Right cardiac atrium (tissue), 5 donors: ENCODE measurements at regions not wholly inside any gene's neighbourhood (a gene's known extent, or its start where the extent isn't known, plus 50 kb on each side); places are given as distances from the start of the nearest gene placed in this dataset.
"Not testable (repeated sequence)": the region's sequence is repeated elsewhere in the genome, so short reads cannot be mapped to it uniquely, and the experiment has no call there.

Experiments used
- ATAC-seq, 2 donors: fragments of 200-7000 bp; cut with Tn5 transposase; one replicate each; pipeline versions ENCODE4 v1.8.0 to v1.9.1; 2020; ENCODE audit warnings: moderate library complexity in 2 of 2, mild to moderate bottlenecking in 1 of 2
- DNase-seq, 3 donors: peaks; one replicate each; pipeline ENCODE4 v3.0.0-alpha.2; 2020
- H3K27ac ChIP-seq: one replicate; pipeline ENCODE4 v1.5.1; 2013; ENCODE audit warnings: mild to moderate bottlenecking, low read length, control low read depth, moderate library complexity
- H3K27me3 ChIP-seq: one replicate; pipeline ENCODE4 v1.6.1; 2013; ENCODE audit not compliant: control insufficient read depth, insufficient read depth
- H3K4me1 ChIP-seq: one replicate; pipeline ENCODE4 v1.6.1; 2013; ENCODE audit warnings: low read length; ENCODE audit not compliant: control insufficient read depth, insufficient read depth
- H3K4me3 ChIP-seq: one replicate; pipeline ENCODE4 v1.5.1; 2013; ENCODE audit warnings: low read length, control low read depth
- H3K9me3 ChIP-seq: one replicate; pipeline ENCODE4 v1.6.1; 2013; ENCODE audit warnings: low read length; ENCODE audit not compliant: control insufficient read depth
- WGBS: extraction: QIAGEN DNeasy Blood & Tissue Kit; methylation state at CpG from one replicate; pipeline ENCODE4 v1.1.7; 2013; 5-methylcytosine and 5-hydroxymethylcytosine counted together
- intact Hi-C, 4 donors: fragments of 100-400 bp; cut with DNase I; formaldehyde crosslinking; loops; one replicate each; pipeline versions ENCODE4 v1.11.0 to v1.14.0; 2022 to 2023
- donor health status: healthy with polysubstance abuse.
- donor health status: DM: no; HTN: yes; CAD: no.
- donor health status: DM: no; HTN: no; CAD: no.
- donor health status: DM: no; HTN: yes; CAD: no; lungs with severe emphysema.
- donor health status: DM: yes; HTN: yes; CAD: no.

DNA sequence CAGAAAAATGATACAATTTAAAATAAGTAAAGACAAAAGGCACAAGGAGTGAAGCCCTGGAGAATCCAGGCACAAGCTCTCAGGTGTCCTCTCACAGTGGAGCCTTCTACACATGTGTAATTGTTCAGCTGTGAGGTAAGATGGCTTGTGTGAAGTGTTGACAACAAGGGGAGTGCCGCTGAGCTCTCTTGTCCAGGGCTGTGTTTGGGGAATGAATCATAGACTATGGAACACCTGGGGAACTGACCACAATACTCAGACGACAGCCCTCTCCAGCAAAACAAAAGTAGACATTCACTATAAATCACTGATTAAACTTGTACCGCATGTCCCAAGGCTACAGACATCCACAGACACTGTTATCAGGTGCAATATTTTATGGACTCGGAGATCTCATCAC is 940.1 kb downstream of the TMEM121 start:
- H3K4me3 ChIP-seq, intact Hi-C loops, H3K4me1 ChIP-seq, H3K27me3 ChIP-seq, H3K9me3 ChIP-seq, DNase-seq, ATAC-seq, H3K27ac ChIP-seq: not testable (repeated sequence)
- WGBS = 59% methylated on average over 4 of the region's 4 CpGs

DNA sequence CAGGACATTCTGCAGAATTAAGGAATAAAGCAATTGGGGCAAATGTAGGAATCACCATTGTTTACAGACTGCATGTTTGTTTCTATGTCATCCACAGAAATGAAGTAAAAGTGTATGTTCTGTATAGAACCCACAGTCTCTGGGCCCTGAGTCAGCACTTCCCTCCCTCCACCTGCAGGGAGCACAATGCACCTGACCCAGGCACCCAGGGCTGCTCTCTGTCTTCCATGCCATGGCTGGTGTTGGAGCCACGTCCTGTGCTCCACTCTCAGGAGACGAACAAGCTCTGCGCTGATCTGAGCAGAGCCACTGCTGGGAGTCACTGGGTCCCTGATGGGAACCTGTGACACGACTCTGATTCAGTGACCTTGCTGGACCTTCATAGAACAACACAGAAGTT is 942.5 kb downstream of the TMEM121 start:
- H3K9me3 ChIP-seq, ATAC-seq, H3K27ac ChIP-seq, DNase-seq, H3K27me3 ChIP-seq, H3K4me1 ChIP-seq, H3K4me3 ChIP-seq, intact Hi-C loops: not testable (repeated sequence)
- 51% methylated on average over 4 of the region's 4 CpGs for WGBS

DNA sequence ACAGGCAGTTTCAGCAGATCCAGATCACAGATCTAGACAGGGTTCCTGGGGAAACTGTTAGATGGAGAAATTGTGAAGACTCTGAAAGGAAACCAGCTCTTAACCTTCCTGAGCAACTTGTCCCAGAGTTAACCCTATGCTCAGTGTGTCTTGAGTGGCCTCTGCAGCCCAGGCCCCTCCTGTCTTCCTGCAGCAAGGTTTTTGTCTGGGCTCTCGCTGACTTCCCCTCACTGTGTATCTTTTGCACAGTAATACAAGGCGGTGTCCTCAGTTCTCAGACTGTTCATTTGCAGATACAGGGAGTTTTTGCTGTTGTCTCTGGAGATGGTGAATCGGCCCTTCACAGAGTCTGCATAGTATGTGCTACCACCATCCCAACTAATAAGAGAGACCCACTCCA is 943.6 kb downstream of the TMEM121 start:
- ATAC-seq, H3K4me3 ChIP-seq, H3K27ac ChIP-seq, DNase-seq, intact Hi-C loops, H3K27me3 ChIP-seq, H3K9me3 ChIP-seq, H3K4me1 ChIP-seq: not testable (repeated sequence)
- WGBS = 56% methylated on average over 3 of the region's 3 CpGs

DNA sequence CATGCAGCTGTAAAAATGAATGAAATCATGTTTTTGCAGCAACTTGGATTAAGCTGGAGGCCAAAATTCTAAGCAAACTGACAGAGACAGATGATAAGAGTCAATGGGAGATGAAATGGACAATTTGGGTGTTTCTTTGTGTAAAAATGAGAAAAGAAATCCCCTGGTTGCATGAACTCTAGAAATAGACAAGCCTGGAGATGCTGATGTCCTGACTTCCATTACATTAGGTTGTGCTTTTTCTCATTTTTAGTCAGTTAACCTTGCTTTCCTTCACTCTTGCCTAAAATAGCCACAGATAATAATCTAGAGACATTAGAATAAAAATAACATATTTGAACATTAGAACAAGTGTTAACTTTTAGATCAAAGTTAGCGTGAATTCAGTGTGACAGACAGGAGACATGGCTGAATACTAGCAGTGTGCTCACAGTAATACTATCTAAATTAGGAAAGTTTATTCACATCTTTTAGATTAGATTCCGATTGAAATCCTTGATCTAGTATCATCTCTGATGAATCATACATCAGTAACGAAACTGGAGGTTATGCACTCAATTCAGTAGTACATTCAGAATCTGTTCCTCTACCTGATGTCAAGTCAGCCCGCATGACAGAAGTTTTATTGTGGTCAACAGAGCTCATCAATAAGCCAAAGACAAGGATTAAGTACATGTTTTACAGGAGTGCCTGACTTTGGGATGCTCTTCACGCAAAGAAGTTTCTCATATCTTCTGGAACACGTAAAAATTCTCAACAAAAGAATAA is 948.1 kb downstream of the TMEM121 start:
- H3K9me3 ChIP-seq, intact Hi-C loops, DNase-seq, H3K27me3 ChIP-seq, H3K4me3 ChIP-seq, H3K27ac ChIP-seq, H3K4me1 ChIP-seq, ATAC-seq: not testable (repeated sequence)
- 61% methylated on average over 6 of the region's 6 CpGs for WGBS

DNA sequence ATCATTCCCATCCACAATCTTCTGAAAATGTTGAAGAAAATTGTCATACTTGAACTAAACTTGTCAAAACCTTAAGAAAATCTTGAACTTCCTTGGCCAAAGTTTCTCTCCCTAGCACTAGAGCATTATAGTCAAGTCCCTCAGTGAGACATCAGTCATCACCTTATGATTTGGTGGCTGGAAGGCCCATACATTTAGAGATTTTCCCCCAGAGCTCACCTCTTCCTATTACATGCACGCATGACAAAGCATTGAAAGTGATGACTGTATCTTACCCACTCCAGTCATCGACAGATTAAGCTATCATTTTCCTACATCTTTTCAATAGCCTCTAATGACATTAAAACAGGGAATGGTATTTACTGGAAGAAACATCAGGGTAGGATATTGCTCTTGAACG is 948.8 kb downstream of the TMEM121 start:
- H3K27me3 ChIP-seq, intact Hi-C loops, H3K9me3 ChIP-seq, H3K4me3 ChIP-seq, ATAC-seq, H3K4me1 ChIP-seq, DNase-seq, H3K27ac ChIP-seq: not testable (repeated sequence)
- WGBS = 68% methylated on average over 3 of the region's 3 CpGs

DNA sequence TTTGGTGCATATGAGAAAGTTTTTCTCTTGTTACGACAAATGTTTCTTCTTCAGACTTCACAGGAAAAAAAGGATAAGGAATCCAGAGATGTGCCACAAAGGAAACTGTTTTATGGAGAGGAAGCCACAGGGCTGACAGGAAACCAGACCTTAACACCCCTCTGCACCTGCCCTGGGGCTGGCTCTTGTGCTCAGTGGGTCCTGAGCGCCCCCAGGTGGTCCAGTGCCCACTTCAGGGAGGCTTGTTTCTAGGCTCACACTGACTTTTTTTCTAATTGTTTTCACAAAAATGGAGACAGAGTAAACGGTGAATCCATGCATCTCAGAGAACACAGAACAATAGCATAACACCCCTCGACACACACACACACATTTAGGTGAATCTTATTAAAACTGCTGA is 951.2 kb downstream of the TMEM121 start:
- H3K27ac ChIP-seq, H3K9me3 ChIP-seq, H3K4me1 ChIP-seq, DNase-seq, ATAC-seq, H3K4me3 ChIP-seq, H3K27me3 ChIP-seq, intact Hi-C loops: not testable (repeated sequence)
- WGBS = no CpG with 5 or more reads among the region's 4 CpGs

DNA sequence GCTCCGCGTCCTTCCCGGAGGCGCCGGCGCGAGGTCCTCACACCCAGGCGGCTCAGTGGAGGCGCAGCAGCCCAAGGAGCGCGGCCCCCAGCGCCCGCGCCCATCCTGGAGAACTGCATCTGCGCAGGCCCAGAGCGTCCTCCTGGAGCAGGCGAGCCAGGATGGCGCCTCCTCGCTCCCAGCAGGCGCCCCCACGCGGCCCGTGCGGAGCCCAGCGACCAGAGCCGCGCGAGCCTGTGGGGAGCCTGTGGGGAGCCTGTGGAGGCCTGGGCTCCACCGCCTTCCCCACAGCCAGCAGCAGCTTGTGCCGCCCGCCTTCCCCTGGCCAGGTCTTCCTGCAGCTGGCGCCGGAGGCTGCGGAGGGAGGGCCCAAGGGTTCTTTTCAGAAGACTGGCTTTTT is 953.9 kb downstream of the TMEM121 start:
- intact Hi-C loops, ATAC-seq, H3K9me3 ChIP-seq, DNase-seq, H3K4me1 ChIP-seq, H3K4me3 ChIP-seq, H3K27ac ChIP-seq, H3K27me3 ChIP-seq: not testable (repeated sequence)
- no CpG with 5 or more reads among the region's 34 CpGs for WGBS

DNA sequence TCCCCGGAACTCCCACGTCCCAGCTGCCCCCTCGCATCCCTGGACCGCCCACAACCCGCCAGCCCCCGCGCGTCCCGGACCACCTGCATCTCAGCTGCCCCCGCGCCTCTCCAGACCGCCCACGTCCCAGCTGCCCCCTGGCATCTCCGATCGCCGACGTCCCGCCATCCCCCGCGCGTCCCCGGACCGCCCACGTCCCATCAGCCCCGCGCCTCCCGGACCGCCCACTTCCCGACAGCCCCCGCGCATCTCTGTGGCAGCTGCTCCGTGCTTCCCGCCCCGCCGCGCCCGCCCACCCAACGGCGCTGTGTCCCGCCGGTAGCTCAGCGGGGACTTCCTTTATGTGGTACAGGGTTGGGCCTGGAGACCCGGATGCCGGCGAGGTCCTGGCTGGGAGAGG is 955.8 kb downstream of the TMEM121 start:
- H3K4me1 ChIP-seq, intact Hi-C loops, H3K9me3 ChIP-seq, H3K4me3 ChIP-seq, H3K27me3 ChIP-seq, DNase-seq, H3K27ac ChIP-seq: not testable (repeated sequence)
- ATAC-seq = peak in 1 of 2 donors; percentile 31
- WGBS = no CpG with 5 or more reads among the region's 45 CpGs

DNA sequence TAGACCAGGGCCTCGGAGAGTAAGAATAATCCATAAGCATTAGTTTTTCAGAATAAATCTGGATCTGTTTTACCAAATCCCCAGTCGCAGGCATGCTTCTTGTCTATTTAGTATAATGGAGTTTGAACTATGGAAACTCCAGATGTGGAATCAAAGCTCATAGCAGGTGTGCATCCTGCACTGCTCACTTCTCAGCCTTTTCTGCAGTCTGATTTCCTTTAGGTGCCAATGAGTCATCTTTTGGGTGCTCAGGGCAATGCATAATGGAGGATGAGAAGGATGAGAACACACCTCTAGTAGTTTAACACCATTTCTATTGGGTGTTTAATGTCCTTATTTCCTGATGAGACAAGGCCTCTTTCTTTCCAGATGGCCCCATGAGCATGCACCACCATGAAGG is 961.2 kb downstream of the TMEM121 start:
- no peak for ATAC-seq
- H3K4me3 ChIP-seq = no peak overlapping the region
- DNase-seq = no peak
- H3K27me3 ChIP-seq = no peaks in the 10 kb centered on the region
- H3K27ac ChIP-seq = no peak overlapping the region
- intact Hi-C loops = no loop called here
- no peaks in the 10 kb centered on the region for H3K9me3 ChIP-seq
- 53% methylated on average over 2 of the region's 2 CpGs for WGBS
- no peaks in the 10 kb centered on the region for H3K4me1 ChIP-seq

DNA sequence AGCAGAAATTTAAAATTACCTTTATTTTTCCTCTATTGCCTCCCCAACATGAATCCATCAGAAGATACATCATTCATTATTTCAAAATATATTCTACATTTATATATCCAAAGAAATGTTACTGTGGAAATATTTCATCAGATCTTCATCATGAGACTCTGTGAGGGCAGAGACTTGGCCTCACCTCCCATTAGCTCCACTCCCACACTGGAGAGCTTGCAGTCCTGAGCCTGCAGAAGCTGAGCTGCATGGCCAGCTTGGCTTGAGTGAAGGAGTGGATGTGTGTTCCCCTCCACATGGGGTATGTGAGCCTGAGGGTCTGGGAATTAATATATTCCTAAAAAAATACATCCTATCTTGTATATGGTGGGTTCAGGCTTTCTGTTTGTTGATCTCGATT is 961.9 kb downstream of the TMEM121 start:
- no peak for DNase-seq
- H3K4me1 ChIP-seq = no peaks in the 10 kb centered on the region
- H3K9me3 ChIP-seq = no peaks in the 10 kb centered on the region
- no peak for ATAC-seq
- intact Hi-C loops = no loop called here
- WGBS = 67% methylated on average over 1 of the region's 1 CpG
- no peak overlapping the region for H3K4me3 ChIP-seq
- H3K27me3 ChIP-seq = no peaks in the 10 kb centered on the region
- H3K27ac ChIP-seq = no peak overlapping the region

DNA sequence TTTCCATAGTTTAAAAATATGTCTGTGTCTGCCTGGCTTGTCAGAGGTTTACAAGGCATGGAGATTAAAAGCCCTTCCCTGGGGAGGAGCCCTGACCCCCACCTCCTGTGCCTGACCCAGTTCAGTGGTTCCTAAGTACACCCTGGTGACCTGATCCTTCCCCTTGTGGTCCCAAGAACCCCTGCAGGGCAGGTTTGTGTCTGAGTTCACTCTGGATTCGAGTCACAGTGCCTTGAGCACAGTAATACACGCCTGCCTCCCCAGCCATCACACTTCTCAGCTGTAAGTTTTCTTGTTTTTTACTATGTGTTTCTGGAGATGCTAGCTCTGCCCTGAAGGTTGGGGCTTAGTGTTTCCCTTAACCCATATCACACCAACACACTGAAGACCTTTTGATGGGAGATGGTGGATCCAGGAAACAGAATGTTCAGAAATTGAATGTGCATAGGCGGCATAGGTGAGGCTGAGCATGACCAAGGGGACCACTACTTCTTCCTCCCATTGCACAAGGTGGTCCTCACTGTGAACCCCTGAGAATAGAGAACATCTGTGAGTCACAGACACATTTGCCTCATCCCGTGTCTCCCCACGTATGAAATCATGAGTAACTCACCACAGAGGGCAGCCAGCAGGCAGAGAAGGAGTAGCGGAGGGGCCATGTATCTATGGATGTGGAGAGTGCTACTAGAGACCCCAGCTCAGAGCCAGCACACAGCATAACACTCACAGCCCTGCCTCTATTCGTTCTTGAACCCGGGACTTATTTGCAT is 962.9 kb downstream of the TMEM121 start:
- WGBS = 55% methylated on average over 8 of the region's 8 CpGs
- ATAC-seq = no peak
- DNase-seq = no peak

More for the DNA sequence above, 962.9 kb downstream of the TMEM121 start:
- intact Hi-C loops = no loop called here
- no peaks in the 10 kb centered on the region for H3K27me3 ChIP-seq
- no peak overlapping the region for H3K27ac ChIP-seq
- H3K4me3 ChIP-seq = no peak overlapping the region
- no peaks in the 10 kb centered on the region for H3K9me3 ChIP-seq
- no peaks in the 10 kb centered on the region for H3K4me1 ChIP-seq
